Loucy (cell line): ENCODE measurements at regions not wholly inside any gene's neighbourhood (a gene's known extent, or its start where the extent isn't known, plus 50 kb on each side); places are given as distances from the start of the nearest gene placed in this dataset.

Experiments
- H2AFZ ChIP-seq: fragments of 200-600 bp; sonication (generic); 2 replicates; pipeline ENCODE4 v1.6.0; 2016; ENCODE audit warnings: antibody characterized with exemption, mild to moderate bottlenecking, low read length, moderate library complexity
- H3F3A ChIP-seq: fragments of 200-600 bp; 2 replicates; pipeline ENCODE4 v1.6.0; 2016; ENCODE audit warnings: antibody characterized with exemption, low read depth, mild to moderate bottlenecking
- H3K27me3 ChIP-seq: fragments of 200-600 bp; sonication (generic); 2 replicates; pipeline ENCODE4 v1.6.1; 2014; ENCODE audit warnings: low read length, mild to moderate bottlenecking; ENCODE audit not compliant: insufficient read depth, poor library complexity, severe bottlenecking
- H3K36me3 ChIP-seq: fragments of 200-600 bp; sonication (generic); 2 replicates; pipeline ENCODE4 v1.6.1; 2016; ENCODE audit warnings: low read length; ENCODE audit not compliant: insufficient read depth
- H3K4me1 ChIP-seq: fragments of 200-600 bp; sonication (generic); 2 replicates; pipeline ENCODE4 v1.5.1; 2014; ENCODE audit warnings: low read length, mild to moderate bottlenecking; ENCODE audit not compliant: insufficient read depth, poor library complexity, severe bottlenecking
- H3K4me2 ChIP-seq: fragments of 200-600 bp; sonication (generic); 2 replicates; pipeline ENCODE4 v1.6.0; 2014; ENCODE audit warnings: antibody characterized with exemption, low read length, low read depth, mild to moderate bottlenecking; ENCODE audit not compliant: poor library complexity, severe bottlenecking
- H3K4me3 ChIP-seq: fragments of 200-600 bp; sonication (generic); 2 replicates; pipeline ENCODE4 v1.5.1; 2014; ENCODE audit warnings: low read length, mild to moderate bottlenecking, mixed read lengths; ENCODE audit not compliant: poor library complexity, severe bottlenecking
- H3K79me2 ChIP-seq: fragments of 200-600 bp; sonication (generic); 2 replicates; pipeline ENCODE4 v1.6.1; 2014; ENCODE audit warnings: low read length; ENCODE audit not compliant: insufficient read depth
- H3K9ac ChIP-seq: fragments of 200-600 bp; sonication (generic); 2 replicates; pipeline ENCODE4 v1.6.0; 2014; ENCODE audit warnings: mild to moderate bottlenecking, low read depth, low read length, moderate library complexity; ENCODE audit not compliant: poor library complexity, severe bottlenecking
- H3K9me2 ChIP-seq: fragments of 200-600 bp; sonication (generic); replicated peaks from 2 replicates; pipeline ENCODE4 v1.6.1; 2016; ENCODE audit warnings: low read depth, low read length, mixed read lengths
- H3K9me3 ChIP-seq: fragments of 200-600 bp; sonication (generic); 2 replicates; pipeline ENCODE4 v1.6.1; 2014; ENCODE audit warnings: mild to moderate bottlenecking, antibody characterized with exemption, low read length, low read depth; ENCODE audit not compliant: insufficient read depth
- H4K20me1 ChIP-seq: fragments of 200-600 bp; sonication (generic); 2 replicates; pipeline ENCODE4 v1.6.0; 2014; ENCODE audit warnings: antibody characterized with exemption, low read length, mild to moderate bottlenecking; ENCODE audit not compliant: insufficient read depth, poor library complexity, severe bottlenecking
- CTCF ChIP-seq: fragments of 200-600 bp; sonication (generic); conservative IDR thresholded peaks from 2 replicates; pipeline ENCODE4 v1.5.1; 2014; ENCODE audit warnings: mild to moderate bottlenecking, antibody characterized with exemption, low read length
- EZH2phosphoT487 ChIP-seq: fragments of 200-600 bp; IDR thresholded peaks from 2 replicates; pipeline ENCODE4 v1.6.1; 2018; ENCODE audit warnings: antibody characterized with exemption, mild to moderate bottlenecking, moderate library complexity, borderline replicate concordance

GRCh38 chr4:130603043-130603442 lies 1507.1 kb downstream of the C4orf33 start:
- no peaks in the 10 kb centered on the region for H3K9me2 ChIP-seq
- no peak overlapping the region for H3K9ac ChIP-seq
- no peaks in the 10 kb centered on the region for H3F3A ChIP-seq
- H3K36me3 ChIP-seq = no peaks in the 10 kb centered on the region
- H4K20me1 ChIP-seq = no peaks in the 10 kb centered on the region
- no peaks in the 10 kb centered on the region for H3K9me3 ChIP-seq
- H2AFZ ChIP-seq = no peak overlapping the region
- TF ChIP-seq CTCF (no peak), EZH2phosphoT487 (no peak)
- H3K4me2 ChIP-seq = no peak overlapping the region
- no peaks in the 10 kb centered on the region for H3K4me1 ChIP-seq
- no peaks in the 10 kb centered on the region for H3K79me2 ChIP-seq
- H3K4me3 ChIP-seq = no peak overlapping the region
- no peaks in the 10 kb centered on the region for H3K27me3 ChIP-seq

GRCh38 chr4:130608121-130608520 lies 1512.2 kb downstream of the C4orf33 start:
- Histone ChIP-seq H2AFZ (no peak overlapping the region), H3K4me3 (no peak overlapping the region), H3F3A (no peaks in the 10 kb centered on the region), H3K36me3 (no peaks in the 10 kb centered on the region), H3K9ac (no peak overlapping the region), H3K79me2 (no peaks in the 10 kb centered on the region), H3K4me2 (no peak overlapping the region), H4K20me1 (no peaks in the 10 kb centered on the region), H3K9me2 (no peaks in the 10 kb centered on the region), H3K9me3 (no peaks in the 10 kb centered on the region), H3K27me3 (no peaks in the 10 kb centered on the region), H3K4me1 (no peaks in the 10 kb centered on the region)
- TF ChIP-seq EZH2phosphoT487 (no peak), CTCF (no peak)

DNA sequence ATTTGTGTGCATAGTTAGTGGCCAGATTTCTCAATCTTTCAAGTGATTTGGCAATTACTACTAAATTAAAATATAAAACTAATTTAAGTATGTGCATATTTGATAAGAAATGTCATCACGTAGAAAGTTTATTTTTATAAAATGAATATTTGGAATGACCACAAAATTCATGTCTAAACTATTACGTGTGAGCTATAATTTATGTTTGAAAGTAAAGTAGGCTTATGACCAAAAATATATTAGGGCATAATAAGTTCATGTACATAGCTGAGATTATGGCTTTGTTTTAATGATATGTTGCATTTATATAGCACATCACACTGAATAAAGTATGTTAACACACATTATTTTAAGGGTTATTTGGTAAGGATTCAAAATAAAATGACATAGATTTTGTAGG lies 1532.6 kb downstream of the C4orf33 start:
- Histone ChIP-seq H3K9me2 (no peaks in the 10 kb centered on the region), H4K20me1 (no peaks in the 10 kb centered on the region), H3K9me3 (no peaks in the 10 kb centered on the region), H3K4me3 (no peak overlapping the region), H3K27me3 (no peaks in the 10 kb centered on the region), H3K79me2 (no peaks in the 10 kb centered on the region), H3F3A (no peaks in the 10 kb centered on the region), H3K4me2 (no peak overlapping the region), H3K36me3 (no peaks in the 10 kb centered on the region), H3K9ac (no peak overlapping the region), H2AFZ (no peak overlapping the region), H3K4me1 (no peaks in the 10 kb centered on the region)
- TF ChIP-seq EZH2phosphoT487 (no peak), CTCF (no peak)
